ENCODE measurements at regions not wholly inside any gene's neighbourhood (a gene's known extent, or its start where the extent isn't known, plus 50 kb on each side); places are given as distances from the start of the nearest gene placed in this dataset.

DNA sequence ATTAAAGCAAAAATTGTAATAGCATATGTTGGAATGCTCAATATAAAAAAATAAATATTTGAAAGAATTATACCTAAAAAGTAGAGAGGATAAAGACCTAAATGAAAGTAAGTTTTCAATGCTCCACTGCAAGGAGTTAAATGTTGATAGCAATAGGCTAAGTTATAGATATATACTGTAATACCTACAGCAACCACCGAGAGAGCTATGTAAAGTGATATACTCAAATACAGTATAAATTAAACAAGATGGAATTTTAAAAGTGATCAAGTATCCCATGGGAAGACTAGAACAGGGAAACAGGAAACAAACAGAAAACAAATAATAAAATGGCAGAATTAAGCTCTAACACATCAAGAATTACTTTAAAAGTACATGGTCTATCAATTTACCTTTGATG lies 73.9 kb downstream of the CASP3 start:
- DNase-seq, result no peak

DNA sequence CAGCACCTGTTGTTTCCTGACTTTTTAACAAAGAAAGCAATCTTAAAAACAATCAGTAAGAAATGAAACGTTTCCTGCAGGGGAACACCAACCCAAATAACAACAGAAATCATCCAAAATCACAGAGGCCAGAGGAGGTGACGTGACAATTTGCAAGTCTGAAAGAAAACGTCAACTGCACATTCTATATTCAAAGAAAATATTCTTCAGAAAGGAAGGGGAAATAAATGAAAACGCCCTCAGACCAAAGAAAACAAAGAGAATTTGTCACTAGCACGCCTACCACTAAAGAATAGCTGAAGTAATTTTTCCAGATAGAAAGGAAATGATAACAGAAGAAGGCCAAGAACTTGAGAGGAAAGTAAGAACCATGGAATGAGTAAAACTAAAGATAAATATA lies 74.4 kb downstream of the CASP3 start:
- no peak for DNase-seq

DNA sequence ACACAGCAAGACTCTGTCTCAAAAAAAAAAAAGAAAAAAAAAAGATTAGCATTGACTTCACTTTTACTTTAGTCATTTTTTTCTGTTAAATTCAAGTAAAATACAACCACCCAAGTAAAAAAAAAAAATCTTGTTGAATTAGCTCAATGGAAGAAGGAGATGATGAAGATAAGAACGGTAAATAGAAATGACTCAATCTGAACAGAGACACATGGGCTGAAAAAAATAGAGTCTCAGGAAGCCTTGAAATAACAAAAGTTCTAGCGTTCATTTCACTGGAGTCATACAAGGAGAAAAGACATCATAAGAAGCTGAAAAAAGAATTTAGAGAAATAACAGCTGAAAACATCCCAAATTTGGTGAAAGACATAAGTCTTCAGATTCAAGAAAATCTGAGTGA lies 75.5 kb downstream of the CASP3 start:
- no peak for DNase-seq

DNA sequence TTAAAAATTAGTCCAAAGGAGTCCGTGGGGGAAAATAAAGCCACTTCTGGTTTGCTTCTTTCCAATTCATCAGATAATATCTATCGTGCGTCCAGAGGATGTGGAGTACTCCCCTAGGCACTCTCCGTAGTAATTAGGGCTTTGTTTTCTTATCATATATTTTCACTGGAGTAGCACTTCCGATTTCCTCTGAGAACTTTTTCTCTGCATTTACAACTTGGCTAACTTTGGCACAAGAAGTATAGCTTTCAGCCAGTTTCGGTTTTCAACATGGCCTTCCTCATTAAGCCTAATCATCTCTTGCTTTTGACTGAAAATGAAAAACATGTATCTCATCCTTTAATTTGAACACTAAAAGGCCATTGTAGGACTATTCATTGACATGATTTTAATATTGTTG lies 80.5 kb downstream of the CASP3 start:
- DNase-seq, result no peak

DNA sequence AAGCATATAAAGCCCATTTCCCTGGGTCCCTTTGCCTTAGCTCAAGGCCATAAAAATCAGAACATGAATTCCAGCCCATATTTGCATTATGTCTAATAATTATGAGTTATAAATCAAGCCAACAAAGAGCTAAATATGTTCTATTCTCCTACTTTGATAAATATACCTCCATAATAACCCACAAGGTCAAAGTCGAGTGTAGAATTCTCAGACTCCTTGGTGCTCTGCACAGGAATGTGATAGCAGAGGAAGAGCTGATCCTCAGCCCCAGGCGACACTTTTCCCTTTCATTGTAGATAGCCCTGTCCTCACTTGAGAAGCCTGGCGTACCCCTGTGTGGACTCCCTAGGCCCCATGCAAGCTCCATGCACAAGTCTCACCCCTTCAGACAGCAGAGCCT lies 85.6 kb downstream of the CASP3 start:
- no peak for DNase-seq

DNA sequence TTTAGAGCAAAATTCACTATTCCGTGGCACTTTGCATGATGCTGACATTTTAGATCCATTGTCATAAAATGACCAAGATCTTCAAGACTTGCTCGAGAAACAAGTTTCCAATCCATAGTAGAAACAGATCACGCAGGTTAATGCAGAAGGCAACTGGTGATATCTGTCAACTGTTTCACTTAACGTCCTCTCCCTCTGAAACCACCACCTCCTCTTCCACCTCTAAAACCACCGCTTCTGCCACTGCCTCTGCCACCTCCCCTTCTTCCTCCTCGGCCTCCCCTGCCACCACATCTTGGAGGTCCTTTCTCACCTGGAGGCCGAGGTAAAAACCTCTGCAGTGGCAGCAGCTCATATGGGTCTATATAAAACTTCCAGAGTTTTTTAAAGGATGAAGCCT lies 84.6 kb upstream of the IRF2 start:
- DNase-seq, result no peak

DNA sequence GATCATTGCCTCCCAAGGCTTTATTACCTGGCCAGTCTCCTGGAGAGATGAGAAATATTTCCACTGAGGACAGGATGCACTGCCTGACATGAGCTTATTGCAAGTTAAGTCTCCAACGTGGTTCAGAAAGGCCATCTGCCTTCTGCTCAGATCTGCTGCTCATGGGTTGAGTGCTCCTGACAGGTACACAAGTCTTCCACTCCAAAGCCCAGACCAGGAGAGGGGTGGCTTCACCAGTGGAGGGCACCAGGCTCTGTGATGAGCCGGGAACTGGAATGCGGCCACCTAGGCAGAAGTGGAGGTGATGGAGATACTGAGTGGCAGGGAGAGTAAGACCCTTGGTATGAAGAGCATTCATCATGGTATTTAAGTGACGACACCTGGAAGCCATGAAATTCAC lies 79.5 kb upstream of the IRF2 start:
- no peak for DNase-seq

DNA sequence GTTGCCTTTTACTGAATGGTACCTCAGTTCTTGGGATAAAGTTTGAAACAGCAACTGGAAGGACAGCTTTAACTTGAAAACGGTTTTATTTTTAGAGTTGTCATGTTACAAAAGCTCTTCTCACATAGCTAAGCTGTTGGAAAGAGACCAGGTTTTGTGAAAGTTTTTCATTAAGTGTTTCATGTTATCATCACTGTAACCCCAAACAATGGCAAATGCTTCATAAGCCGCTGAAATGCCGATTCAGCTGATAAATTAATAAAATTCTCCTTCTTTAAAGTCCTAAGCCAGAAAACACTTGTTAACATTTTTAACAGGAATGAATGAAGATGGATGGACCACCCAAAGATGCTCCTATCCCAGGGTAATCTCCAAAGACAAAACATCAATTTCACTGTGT lies 76.1 kb upstream of the IRF2 start:
- DNase-seq, result no peak

DNA sequence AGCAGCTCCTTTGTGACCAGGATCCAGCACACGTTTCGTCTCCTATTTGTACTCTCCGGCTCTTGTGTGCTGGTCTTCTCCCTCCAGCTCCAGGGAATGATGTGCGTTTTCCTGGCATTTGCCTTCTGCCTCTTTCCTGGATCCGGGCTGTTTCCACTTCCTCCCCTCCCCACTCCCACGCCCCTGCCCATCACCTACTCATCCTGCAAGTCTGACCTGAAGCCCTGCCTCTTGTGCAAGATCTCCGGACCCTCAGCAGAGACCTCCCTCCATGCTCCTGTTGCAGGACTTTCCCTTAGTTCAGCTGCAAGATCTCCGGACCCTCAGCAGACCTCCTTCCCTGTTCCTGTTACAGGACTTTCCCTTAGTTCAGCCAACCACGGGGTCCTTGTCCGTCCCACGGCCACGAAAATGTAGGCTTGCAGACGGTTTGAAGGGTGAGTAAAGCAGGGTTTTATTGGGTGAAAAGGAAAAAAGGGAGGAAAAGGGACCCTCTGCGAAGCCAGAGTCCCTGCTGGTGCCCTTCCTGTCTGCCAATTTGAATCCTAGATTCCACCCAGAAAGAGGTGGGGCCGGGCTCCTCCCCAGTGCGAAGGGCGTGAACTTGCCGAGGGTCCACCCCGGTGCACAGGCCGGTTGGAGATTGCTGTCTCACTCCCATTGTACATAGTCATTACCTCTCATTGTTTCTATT lies 74.4 kb upstream of the IRF2 start:
- no peak for DNase-seq

DNA sequence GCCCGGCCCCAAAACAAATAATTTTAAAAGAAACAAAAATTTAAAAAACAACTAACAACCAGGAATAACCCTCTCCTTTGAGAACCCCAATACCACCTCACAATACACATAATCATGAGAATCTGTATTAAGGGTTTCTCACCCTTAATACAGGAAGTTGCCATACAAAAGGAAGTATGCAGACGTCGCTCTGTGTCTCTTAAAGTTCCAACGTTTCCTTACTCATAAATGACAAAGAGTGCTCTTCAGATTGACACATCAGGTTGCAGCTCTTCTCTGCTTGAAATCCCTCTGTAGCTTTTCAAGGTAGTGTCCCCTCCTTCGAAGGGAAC lies 73.9 kb upstream of the IRF2 start:
- DNase-seq, result no peak

DNA sequence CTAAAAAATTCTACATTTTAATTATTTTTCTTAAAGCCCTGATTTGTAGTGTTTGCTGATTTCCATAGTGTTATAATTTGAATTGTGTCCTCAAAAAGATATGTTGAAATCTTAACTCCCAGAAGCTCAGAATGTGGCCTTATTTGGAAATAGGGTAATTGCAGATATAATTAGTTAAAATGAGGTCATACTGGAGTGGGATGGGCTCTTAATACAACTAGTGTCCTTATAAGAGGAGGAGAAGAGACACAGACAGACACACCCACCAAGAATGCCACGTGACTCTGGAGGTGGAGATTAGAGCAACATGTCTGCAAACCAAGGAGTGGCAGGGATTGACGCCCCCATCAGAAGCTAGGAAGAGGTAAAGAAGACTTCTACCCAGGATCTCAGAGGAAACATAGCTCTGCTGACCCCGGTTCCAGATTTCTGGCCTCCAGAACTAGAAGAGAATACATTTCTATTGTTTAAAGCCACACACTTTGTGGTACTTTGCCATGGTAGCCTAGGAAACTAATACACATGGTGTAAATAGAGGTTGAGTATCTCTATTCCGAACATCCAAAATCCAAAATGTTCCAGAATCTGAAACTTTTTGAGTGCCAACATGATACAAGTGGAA lies 70.5 kb upstream of the IRF2 start:
- DNase-seq, result no peak

DNA sequence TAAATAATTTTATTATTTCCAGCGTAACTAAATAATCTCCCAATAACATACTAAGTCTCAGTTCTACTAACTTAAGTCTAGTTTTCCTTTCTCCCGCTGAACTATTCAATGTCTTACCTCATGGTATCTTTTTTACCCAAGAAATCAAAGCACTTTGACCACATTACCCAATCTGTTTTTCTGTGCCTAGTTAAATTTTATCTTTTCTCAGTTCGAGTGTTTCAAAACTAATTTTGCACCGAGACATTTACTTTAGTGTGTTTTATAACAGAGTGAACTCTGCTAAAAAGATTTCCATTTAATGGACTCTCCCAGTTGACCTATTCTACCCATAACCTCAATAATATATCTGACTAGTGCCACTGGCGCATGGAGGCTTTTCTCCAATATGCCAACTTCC lies 67.6 kb upstream of the IRF2 start:
- no peak for DNase-seq

DNA sequence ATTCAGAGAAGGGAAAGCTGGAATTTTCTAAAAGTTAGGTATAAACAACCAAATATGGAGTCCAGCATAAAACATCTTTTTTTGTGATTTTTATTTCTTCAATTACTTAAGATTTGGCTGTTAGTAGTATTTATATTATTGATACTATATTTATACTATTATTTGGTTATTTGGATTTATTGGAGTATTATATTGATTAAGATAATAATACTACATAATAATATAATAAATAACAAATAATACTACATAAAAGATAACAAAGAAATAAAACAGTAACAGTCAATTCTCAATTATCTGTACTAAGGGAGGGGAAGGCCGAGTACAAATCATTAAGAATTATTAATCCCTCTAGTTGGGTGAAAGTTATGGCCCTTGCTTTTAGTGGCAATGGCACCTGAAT lies 66.0 kb upstream of the IRF2 start:
- DNase-seq, result no peak

DNA sequence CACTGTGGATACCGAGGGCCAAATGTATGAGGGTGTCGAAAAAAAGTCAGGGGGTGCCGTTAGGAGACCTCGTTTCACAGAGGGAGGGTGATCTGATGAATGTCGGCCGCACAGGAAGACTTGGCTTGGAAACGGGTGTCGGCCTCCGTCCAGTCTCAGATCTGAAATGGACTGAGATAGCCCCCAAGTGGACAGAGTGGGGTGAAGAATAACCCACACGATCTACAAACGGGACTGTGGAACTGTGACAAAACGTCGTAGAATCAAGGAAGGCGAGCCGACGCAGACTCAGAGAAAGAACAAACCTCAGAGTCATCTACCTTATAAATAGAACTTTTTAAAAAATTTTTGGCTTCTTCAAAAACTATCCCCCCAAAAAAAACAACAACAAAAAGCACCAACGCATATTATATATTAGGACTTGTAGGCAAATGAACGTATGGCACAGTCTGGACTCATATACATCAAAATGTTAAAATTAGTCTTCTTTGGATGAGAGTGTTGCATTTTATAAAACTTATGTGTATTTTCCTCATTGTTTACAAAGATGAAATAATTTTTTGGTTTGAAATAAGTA lies 63.8 kb upstream of the IRF2 start:
- peak; percentile 36 to 50 for DNase-seq

DNA sequence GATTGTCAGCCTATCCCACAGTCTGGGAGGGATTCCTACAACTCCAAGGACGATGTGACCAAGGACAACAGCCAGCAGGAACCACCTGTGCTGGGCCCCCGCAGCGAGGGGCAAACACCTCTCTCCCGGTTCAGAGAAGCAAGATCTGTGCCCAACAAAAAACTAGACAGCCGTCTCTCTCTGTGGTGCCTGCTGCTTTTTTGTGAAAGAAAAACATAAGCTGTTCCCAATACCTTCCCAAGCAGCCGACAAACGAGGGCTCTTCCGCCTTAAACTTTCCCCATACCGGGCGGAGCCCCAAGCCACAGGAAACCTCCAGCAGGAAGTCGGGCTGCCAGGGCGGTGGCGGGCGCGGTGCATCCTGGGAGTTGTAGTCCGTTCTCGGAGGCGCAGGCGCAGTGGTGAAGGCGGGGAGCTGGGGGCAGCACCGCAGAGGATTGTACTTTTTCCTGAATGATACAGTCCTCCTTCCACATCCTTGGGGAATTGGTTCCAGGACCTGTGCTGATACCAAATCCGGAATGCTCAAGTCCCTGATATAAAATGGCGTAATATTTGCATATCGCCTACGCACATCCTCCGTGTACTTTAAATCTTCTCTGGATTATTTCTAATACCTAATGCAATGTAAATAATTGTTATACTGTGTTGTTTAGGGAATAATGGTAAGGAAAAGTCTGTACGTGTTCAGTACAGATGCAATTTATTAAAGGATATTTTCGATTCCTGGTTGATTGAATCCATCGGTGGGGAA lies 63.1 kb upstream of the IRF2 start:
- DNase-seq, result peak; percentile 85 to 91

DNA sequence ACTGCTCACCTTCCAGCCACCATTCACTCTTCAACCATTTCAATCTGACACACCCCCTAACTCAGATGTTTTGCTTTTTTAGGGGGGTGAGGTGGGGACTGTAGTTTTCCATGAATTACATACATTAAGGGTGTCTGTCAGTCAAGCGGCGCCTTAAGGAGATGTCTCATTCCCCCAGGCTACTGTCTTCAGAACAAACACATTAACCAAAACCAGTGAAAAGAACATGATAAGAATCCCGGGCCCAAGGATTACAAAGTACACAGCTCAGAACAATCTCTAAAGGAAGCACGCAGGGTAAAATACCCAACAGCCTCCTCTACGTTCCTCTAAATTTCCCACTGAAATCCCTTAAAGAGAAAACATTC lies 62.5 kb upstream of the IRF2 start:
- DNase-seq, result no peak

DNA sequence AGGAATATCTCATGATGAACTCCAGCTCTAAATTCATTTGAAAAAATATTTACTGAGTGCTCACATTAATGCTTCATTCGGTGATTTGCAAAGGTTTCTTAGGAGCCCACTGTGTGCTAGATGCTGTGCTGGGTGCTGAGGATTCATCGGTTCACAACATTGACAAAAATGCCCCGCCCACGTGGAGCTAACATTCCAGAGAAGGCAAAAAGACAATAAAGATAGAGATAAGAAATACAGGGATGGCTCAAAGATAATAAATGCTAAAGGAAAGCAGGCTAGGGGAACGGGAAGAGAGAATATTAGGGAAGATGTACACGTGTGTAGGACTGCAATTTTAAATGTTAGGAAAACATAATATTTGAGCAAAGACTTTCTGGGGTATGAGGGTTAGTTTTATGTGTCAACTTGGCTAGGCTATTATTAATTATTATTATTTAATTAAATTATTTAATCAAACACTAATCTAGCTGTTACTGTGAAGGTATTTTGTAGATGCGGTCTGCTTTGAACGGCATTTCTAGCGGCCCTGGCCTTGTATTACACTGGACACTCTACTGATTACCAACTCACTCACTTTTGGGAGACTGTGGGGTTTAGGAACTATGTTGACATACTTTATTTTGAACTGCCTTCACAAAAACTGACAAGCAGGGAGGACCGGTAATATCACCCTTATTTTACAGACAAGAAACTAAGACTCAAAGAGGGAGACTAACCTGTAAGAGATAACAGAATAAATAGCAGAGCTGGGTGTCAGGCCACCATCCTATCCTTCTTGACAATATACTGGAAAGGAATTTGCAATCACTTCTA lies 61.9 kb upstream of the IRF2 start:
- DNase-seq, result no peak

DNA sequence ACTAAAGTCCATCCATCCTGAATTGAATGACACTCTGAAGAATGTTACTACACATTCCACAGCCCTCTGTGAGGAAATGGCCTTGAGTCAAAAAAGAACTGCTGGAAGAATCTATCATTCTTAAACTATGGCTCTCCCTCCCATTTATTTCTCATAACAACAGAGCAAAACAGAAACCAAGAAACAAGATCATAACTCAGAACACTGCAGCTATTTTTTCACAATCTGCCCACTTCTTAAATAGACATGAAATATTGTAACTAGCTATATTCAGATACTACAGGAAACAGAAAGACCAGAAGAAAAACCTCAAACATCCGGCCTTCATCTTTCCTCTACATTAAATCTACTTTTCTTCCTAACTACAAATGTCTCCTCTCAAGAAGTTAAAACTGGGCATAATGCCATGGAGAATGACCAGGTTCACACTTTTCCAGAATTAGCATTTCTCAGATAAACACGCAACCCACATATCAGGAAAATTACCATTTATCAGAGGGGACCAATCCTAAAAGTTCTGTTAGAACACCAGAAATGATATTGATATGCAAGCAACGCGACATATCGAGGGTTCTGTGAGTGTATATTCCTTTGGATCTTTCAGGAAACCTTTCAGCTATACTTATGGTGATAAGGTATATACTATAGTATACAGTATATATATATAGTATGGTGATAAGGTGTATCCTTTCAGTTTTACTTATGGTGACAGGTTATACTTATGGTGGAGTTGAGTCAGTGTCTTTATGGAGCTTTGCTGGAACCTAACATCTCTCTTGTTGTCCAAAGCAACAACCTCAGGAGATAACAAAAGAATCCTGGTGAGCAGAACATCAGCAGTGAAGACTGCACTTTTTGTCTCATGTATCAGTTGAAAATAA lies 60.4 kb upstream of the IRF2 start:
- DNase-seq, result no peak

DNA sequence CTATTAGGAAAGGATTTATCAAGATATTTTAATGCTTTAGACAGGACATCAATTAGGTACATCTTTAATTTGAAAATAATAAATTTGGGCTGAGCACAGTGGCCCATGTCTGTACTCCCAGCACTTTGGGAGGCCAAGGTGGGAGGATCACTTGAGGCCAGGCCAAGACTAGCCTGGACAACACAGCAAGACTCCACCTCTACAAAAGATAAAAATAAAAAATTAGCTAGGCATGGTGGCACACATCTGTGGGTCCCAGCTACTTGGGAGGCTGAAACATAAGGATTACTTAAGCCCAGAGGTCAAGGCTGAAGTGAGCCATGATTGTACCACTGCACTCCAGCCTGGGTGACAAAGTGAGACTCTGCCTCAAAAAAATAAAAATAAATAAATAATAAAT lies 59.6 kb upstream of the IRF2 start:
- DNase-seq, result no peak

DNA sequence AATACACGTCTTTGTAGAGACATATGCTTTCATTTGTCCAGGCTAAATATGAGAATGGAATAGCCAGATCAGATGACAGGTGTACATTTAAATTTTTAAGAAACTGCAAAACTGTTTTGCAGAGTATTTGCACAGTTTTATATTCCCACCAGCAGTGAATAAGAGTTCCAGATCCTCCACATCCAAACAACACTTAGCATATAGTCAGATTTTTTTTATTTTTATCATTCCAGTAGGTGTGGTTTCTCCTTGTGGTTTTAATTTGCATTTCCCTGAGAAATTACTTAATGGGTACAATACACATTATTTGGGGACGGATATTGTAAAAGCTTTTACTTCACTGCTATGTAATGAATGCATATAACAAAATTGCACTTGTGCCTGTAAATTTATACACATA lies 56.7 kb upstream of the IRF2 start:
- DNase-seq, result no peak

DNA sequence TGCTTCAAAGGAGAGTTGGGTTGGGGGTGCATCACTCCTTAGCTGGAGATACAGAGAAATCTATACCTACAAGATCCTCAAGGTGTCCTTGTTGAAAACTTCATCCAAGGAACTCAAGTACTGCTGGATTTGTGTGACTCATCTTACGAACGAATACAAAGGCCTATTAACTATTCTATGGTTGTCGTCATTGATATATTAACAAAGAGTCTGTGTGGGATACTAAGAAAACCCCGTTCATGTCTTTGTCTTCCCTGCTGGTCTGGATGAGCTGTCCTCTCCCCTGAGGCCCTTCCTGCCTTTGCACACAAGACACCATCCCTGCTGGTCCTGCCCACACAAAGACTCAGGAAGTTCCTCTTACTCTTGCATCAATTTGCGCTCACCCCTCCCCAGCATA lies 54.9 kb upstream of the IRF2 start:
- DNase-seq, result no peak

DNA sequence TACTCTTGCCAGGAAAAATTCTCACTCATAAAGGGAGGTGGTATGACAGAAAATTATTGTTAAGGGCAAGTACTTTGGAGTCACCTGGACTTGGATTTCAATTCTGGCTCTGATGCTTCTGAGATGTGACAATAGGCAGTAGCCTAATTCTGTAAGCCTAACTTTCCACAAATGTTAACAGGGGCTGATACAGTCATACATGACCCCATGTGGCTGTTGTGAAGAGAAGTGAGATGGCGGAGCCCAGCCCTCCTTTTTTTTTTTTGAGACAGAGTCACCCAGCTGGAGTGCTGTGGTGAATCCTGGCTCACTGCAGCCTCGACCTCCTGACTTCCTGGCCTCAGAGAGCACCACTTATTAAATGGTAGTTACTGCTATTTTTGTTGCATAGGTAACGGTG lies 54.4 kb upstream of the IRF2 start:
- DNase-seq, result no peak

Measured in stimulated activated CD4-positive, alpha-beta T cell treated with anti-CD3 and anti-CD28 coated beads, Interleukin-2, amount 100 ng/mL, for 48 hours (primary cell).